ENCODE measurements at regions not wholly inside any gene's neighbourhood (a gene's known extent, or its start where the extent isn't known, plus 50 kb on each side); places are given as distances from the start of the nearest gene placed in this dataset.

GRCh38 chr6:155561257-155561965, 105.8 kb upstream of the NOX3 start:
- H3K27me3 ChIP-seq = no peaks in the 10 kb centered on the region
- H3K27ac ChIP-seq = no peak overlapping the region
- no peaks in the 10 kb centered on the region for H3K4me1 ChIP-seq (ENCODE audit: control insufficient read depth in 1 of 2, insufficient read depth in 1 of 2, low read depth in 1 of 2, low read length in 1 of 2)
- H3K36me3 ChIP-seq = no peaks in the 10 kb centered on the region
- H3K9me3 ChIP-seq = no peaks in the 10 kb centered on the region
- H3K4me3 ChIP-seq (ENCODE audit: low read depth in 1 of 2, low read length in 1 of 2) = no peak overlapping the region
- no peak for TF ChIP-seq CTCF (IDR thresholded peaks at IDR 0.05)

- no peaks in the 10 kb centered on the region for H3K36me3 ChIP-seq
- no peak overlapping the region for H3K27ac ChIP-seq
- H3K27me3 ChIP-seq = no peaks in the 10 kb centered on the region
- H3K4me1 ChIP-seq (ENCODE audit: control insufficient read depth in 1 of 2, insufficient read depth in 1 of 2, low read depth in 1 of 2, low read length in 1 of 2) = no peaks in the 10 kb centered on the region
- no peak overlapping the region for H3K4me3 ChIP-seq (ENCODE audit: low read depth in 1 of 2, low read length in 1 of 2)
- no peaks in the 10 kb centered on the region for H3K9me3 ChIP-seq
- TF ChIP-seq CTCF (IDR thresholded peaks at IDR 0.05) = no peak
Observed at GRCh38 chr6:155549928-155550327, 94.3 kb upstream of the NOX3 start.

GRCh38 chr6:155549028-155549798, 93.6 kb upstream of the NOX3 start:
- Histone ChIP-seq H3K27ac (no peak overlapping the region), H3K36me3 (no peaks in the 10 kb centered on the region), H3K4me3 (ENCODE audit: low read depth in 1 of 2, low read length in 1 of 2) (no peak overlapping the region), H3K4me1 (ENCODE audit: control insufficient read depth in 1 of 2, insufficient read depth in 1 of 2, low read depth in 1 of 2, low read length in 1 of 2) (no peaks in the 10 kb centered on the region), H3K27me3 (no peaks in the 10 kb centered on the region), H3K9me3 (no peaks in the 10 kb centered on the region)
- no peak for TF ChIP-seq CTCF (IDR thresholded peaks at IDR 0.05)

- no peak for TF ChIP-seq CTCF (IDR thresholded peaks at IDR 0.05)
Observed at GRCh38 chr6:155548576-155548975, 92.9 kb upstream of the NOX3 start.

GRCh38 chr6:155544677-155545076, 89.0 kb upstream of the NOX3 start:
- no peak for TF ChIP-seq CTCF (IDR thresholded peaks at IDR 0.05)
- H3K4me3 ChIP-seq (ENCODE audit: low read depth in 1 of 2, low read length in 1 of 2) = no peak overlapping the region
- no peaks in the 10 kb centered on the region for H3K36me3 ChIP-seq
- H3K27me3 ChIP-seq = no peaks in the 10 kb centered on the region
- H3K4me1 ChIP-seq (ENCODE audit: control insufficient read depth in 1 of 2, insufficient read depth in 1 of 2, low read depth in 1 of 2, low read length in 1 of 2) = no peaks in the 10 kb centered on the region
- no peak overlapping the region for H3K27ac ChIP-seq
- H3K9me3 ChIP-seq = no peaks in the 10 kb centered on the region

More at GRCh38 chr6:155548576-155548975, 92.9 kb upstream of the NOX3 start:
- no peak overlapping the region for H3K27ac ChIP-seq
- H3K4me3 ChIP-seq (ENCODE audit: low read depth in 1 of 2, low read length in 1 of 2) = no peak overlapping the region
- H3K9me3 ChIP-seq = no peaks in the 10 kb centered on the region
- no peaks in the 10 kb centered on the region for H3K4me1 ChIP-seq (ENCODE audit: control insufficient read depth in 1 of 2, insufficient read depth in 1 of 2, low read depth in 1 of 2, low read length in 1 of 2)
- no peaks in the 10 kb centered on the region for H3K36me3 ChIP-seq
- H3K27me3 ChIP-seq = no peaks in the 10 kb centered on the region
